HEK293T (cell line): ENCODE measurements at regions not wholly inside any gene's neighbourhood (a gene's known extent, or its start where the extent isn't known, plus 50 kb on each side); places are given as distances from the start of the nearest gene placed in this dataset.

ENCODE experiments used
- BHLHE40 ChIP-seq: fragments of 450-650 bp; IDR thresholded peaks from 2 replicates; pipeline ENCODE4 v1.6.1; 2016; ENCODE audit warnings: mild to moderate bottlenecking, moderate library complexity, borderline replicate concordance
- ELF4 ChIP-seq: fragments of 450-650 bp; IDR thresholded peaks from 2 replicates; pipeline ENCODE4 v1.6.1; 2017; ENCODE audit warnings: antibody characterized with exemption
- FOXM1 ChIP-seq: fragments of 450-650 bp; IDR thresholded peaks from 2 replicates; pipeline ENCODE4 v1.6.1; 2017; ENCODE audit warnings: mild to moderate bottlenecking, borderline replicate concordance
- SP1 ChIP-seq: fragments of 450-650 bp; IDR thresholded peaks from 2 replicates; pipeline ENCODE4 v1.6.1; 2017
- TF ChIP-seq, protein P1 (sequence below): fragments of 450-650 bp; IDR thresholded peaks from 2 replicates; pipeline ENCODE4 v1.6.1; 2016

DNA sequence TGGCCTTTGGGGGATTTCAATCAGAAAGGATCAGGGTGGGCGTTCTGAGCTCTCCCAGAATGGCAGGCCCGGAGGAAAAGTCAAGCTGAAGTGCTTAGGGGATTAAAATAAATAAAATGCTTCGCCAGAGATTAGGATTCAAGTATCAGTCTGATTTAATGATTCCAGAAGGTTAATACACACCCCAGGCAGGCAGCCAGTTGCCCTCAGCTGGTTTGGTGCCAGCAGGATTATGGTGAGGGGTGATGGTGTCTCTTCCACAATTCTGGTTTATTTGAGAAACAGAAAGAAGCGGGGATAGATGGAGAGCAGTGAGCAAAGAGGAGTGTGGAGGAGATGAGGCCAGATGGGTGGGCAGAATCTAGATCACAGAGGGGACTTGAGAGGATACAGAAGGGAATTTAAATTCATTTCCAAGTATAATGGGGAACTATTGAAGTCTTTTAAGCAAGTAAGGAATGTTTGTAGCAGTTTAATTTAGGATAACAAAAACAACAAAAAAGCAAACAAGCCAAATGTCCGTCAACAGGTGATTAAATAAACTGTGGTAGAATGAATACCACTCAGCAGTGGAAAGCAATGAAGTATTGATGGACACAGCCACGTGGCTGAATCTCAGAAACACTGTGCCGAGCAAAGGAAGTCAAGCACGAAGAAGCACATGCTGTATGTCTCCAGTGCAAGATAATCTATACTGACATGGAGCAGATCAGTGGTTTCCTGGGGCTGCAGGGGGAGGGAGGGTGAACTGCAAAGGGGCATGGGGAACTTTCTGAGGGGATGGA lies 297.7 kb downstream of the MSX2 start:
- TF ChIP-seq, protein P1, sequence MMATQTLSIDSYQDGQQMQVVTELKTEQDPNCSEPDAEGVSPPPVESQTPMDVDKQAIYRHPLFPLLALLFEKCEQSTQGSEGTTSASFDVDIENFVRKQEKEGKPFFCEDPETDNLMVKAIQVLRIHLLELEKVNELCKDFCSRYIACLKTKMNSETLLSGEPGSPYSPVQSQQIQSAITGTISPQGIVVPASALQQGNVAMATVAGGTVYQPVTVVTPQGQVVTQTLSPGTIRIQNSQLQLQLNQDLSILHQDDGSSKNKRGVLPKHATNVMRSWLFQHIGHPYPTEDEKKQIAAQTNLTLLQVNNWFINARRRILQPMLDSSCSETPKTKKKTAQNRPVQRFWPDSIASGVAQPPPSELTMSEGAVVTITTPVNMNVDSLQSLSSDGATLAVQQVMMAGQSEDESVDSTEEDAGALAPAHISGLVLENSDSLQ: no peak
- TF ChIP-seq SP1: no peak
- no peak for TF ChIP-seq ELF4
- TF ChIP-seq FOXM1: no peak
- TF ChIP-seq BHLHE40: no peak
